ENCODE measurements at regions not wholly inside any gene's neighbourhood (a gene's known extent, or its start where the extent isn't known, plus 50 kb on each side); places are given as distances from the start of the nearest gene placed in this dataset.

- Histone ChIP-seq H3K4me3 (ENCODE audit: low read length) (no peak overlapping the region), H3K27me3 (ENCODE audit: insufficient read depth, low read depth, low read length) (no peaks in the 10 kb centered on the region), H3K27ac (ENCODE audit: low read length) (no peak overlapping the region), H3K9me3 (ENCODE audit: low read length) (no peaks in the 10 kb centered on the region), H3K9ac (ENCODE audit: low read length) (no peak overlapping the region), H3K36me3 (ENCODE audit: insufficient read depth, low read length) (no peaks in the 10 kb centered on the region), H3F3A (ENCODE audit: insufficient read depth, low read length, poor library complexity, severe bottlenecking) (no peaks in the 10 kb centered on the region), H3K79me2 (replicated peaks; ENCODE audit: insufficient read depth, low read length) (no peaks in the 10 kb centered on the region), H3K9me2 (ENCODE audit: insufficient read depth, low read length) (no peaks in the 10 kb centered on the region), H4K20me1 (ENCODE audit: insufficient read depth) (no peaks in the 10 kb centered on the region), H3K4me2 (ENCODE audit: low read length) (no peak overlapping the region), H2AFZ (ENCODE audit: low read depth, low read length) (no peak overlapping the region)
- TF ChIP-seq REST (IDR thresholded peaks at IDR 0.05; ENCODE audit: borderline replicate concordance) (no peak), RAD21 (conservative IDR thresholded peaks at IDR 0.05) (no peak), POLR2AphosphoS5 (IDR thresholded peaks at IDR 0.05) (no peak), EZH2 (IDR thresholded peaks at IDR 0.05; ENCODE audit: borderline replicate concordance, insufficient read depth, low read length, poor library complexity, severe bottlenecking) (no peak), MXI1 (conservative IDR thresholded peaks at IDR 0.05; ENCODE audit: poor library complexity, severe bottlenecking) (no peak), SMC3 (conservative IDR thresholded peaks at IDR 0.05; ENCODE audit: poor library complexity) (no peak)
Measured at GRCh38 chr16:59699786-59700185, 965.7 kb upstream of the GOT2 start.

GRCh38 chr16:59698346-59699020, 964.4 kb upstream of the GOT2 start:
- no peak overlapping the region for H3K4me2 ChIP-seq (ENCODE audit: low read length)
- TF ChIP-seq MXI1 (conservative IDR thresholded peaks at IDR 0.05; ENCODE audit: poor library complexity, severe bottlenecking) (no peak), REST (IDR thresholded peaks at IDR 0.05; ENCODE audit: borderline replicate concordance) (no peak), EZH2 (IDR thresholded peaks at IDR 0.05; ENCODE audit: borderline replicate concordance, insufficient read depth, low read length, poor library complexity, severe bottlenecking) (no peak), SMC3 (conservative IDR thresholded peaks at IDR 0.05; ENCODE audit: poor library complexity) (no peak), EP300 (conservative IDR thresholded peaks at IDR 0.05; ENCODE audit: poor library complexity, severe bottlenecking) (no peak), RAD21 (conservative IDR thresholded peaks at IDR 0.05) (no peak), POLR2AphosphoS5 (IDR thresholded peaks at IDR 0.05) (no peak), TAF1 (IDR thresholded peaks at IDR 0.05; ENCODE audit: low read depth) (no peak)
- TF ChIP-seq, protein P1, sequence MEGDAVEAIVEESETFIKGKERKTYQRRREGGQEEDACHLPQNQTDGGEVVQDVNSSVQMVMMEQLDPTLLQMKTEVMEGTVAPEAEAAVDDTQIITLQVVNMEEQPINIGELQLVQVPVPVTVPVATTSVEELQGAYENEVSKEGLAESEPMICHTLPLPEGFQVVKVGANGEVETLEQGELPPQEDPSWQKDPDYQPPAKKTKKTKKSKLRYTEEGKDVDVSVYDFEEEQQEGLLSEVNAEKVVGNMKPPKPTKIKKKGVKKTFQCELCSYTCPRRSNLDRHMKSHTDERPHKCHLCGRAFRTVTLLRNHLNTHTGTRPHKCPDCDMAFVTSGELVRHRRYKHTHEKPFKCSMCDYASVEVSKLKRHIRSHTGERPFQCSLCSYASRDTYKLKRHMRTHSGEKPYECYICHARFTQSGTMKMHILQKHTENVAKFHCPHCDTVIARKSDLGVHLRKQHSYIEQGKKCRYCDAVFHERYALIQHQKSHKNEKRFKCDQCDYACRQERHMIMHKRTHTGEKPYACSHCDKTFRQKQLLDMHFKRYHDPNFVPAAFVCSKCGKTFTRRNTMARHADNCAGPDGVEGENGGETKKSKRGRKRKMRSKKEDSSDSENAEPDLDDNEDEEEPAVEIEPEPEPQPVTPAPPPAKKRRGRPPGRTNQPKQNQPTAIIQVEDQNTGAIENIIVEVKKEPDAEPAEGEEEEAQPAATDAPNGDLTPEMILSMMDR (IDR thresholded peaks at IDR 0.05; ENCODE audit: poor library complexity, severe bottlenecking) = no peak
- H3K4me3 ChIP-seq (ENCODE audit: low read length) = no peak overlapping the region
- no peak overlapping the region for H3K9ac ChIP-seq (ENCODE audit: low read length)
- no peaks in the 10 kb centered on the region for H3F3A ChIP-seq (ENCODE audit: insufficient read depth, low read length, poor library complexity, severe bottlenecking)
- no peaks in the 10 kb centered on the region for H3K9me2 ChIP-seq (ENCODE audit: insufficient read depth, low read length)
- no peaks in the 10 kb centered on the region for H3K36me3 ChIP-seq (ENCODE audit: insufficient read depth, low read length)
- no peaks in the 10 kb centered on the region for H3K79me2 ChIP-seq (replicated peaks; ENCODE audit: insufficient read depth, low read length)
- H4K20me1 ChIP-seq (ENCODE audit: insufficient read depth) = no peaks in the 10 kb centered on the region
- H3K9me3 ChIP-seq (ENCODE audit: low read length) = no peaks in the 10 kb centered on the region
- H3K27me3 ChIP-seq (ENCODE audit: insufficient read depth, low read depth, low read length) = no peaks in the 10 kb centered on the region
- no peak overlapping the region for H2AFZ ChIP-seq (ENCODE audit: low read depth, low read length)
- no peak overlapping the region for H3K27ac ChIP-seq (ENCODE audit: low read length)

All from neural cell (in vitro differentiated cells).